H9 (cell line): ENCODE measurements at regions not wholly inside any gene's neighbourhood (a gene's known extent, or its start where the extent isn't known, plus 50 kb on each side); places are given as distances from the start of the nearest gene placed in this dataset.

Experiments
- DNase-seq: peaks from one replicate; pipeline ENCODE4 v3.0.0-alpha.2; 2017
- H2AFZ ChIP-seq: one replicate; pipeline ENCODE4 v1.6.1; 2013; ENCODE audit warnings: mild to moderate bottlenecking, low read length, control low read depth, moderate library complexity
- H2AK5ac ChIP-seq: 2 replicates; pipeline ENCODE4 v1.6.1; 2013; ENCODE audit warnings: low read length, control low read depth, mixed read lengths; ENCODE audit not compliant: insufficient read length
- H2BK120ac ChIP-seq: one replicate; pipeline ENCODE4 v1.6.1; 2013; ENCODE audit warnings: low read depth, mild to moderate bottlenecking, low read length, control low read depth, inconsistent platforms; ENCODE audit not compliant: poor library complexity, severe bottlenecking
- H2BK12ac ChIP-seq: 2 replicates; pipeline ENCODE4 v1.6.1; 2013; ENCODE audit warnings: low read length, control low read depth, mixed read lengths, low read depth; ENCODE audit not compliant: insufficient read length
- H2BK15ac ChIP-seq: 2 replicates; pipeline ENCODE4 v1.6.1; 2013; ENCODE audit warnings: low read depth, low read length, control low read depth
- H2BK20ac ChIP-seq: one replicate; pipeline ENCODE4 v1.6.1; 2013; ENCODE audit warnings: low read depth, mild to moderate bottlenecking, low read length, control low read depth, inconsistent platforms; ENCODE audit not compliant: poor library complexity, severe bottlenecking
- H2BK5ac ChIP-seq: 2 replicates; pipeline ENCODE4 v1.6.1; 2013; ENCODE audit warnings: low read length, control low read depth, mixed read lengths; ENCODE audit not compliant: insufficient read length
- H3K14ac ChIP-seq: 2 replicates; pipeline ENCODE4 v1.6.1; 2013; ENCODE audit warnings: low read length, control low read depth; ENCODE audit not compliant: insufficient read depth
- H3K18ac ChIP-seq: 2 replicates; pipeline ENCODE4 v1.6.1; 2013; ENCODE audit warnings: low read depth, mild to moderate bottlenecking, mixed read lengths, low read length, control low read depth; ENCODE audit not compliant: insufficient read length
- H3K23ac ChIP-seq: 2 replicates; pipeline ENCODE4 v1.6.1; 2013; ENCODE audit warnings: low read length, control low read depth, mixed read lengths, low read depth; ENCODE audit not compliant: insufficient read length
- H3K23me2 ChIP-seq: 2 replicates; pipeline ENCODE4 v1.6.1; 2013; ENCODE audit warnings: low read depth, mild to moderate bottlenecking, mixed read lengths, low read length, control low read depth; ENCODE audit not compliant: insufficient read length, poor library complexity, severe bottlenecking
- H3K27ac ChIP-seq: 2 replicates; pipeline ENCODE4 v1.5.1; 2013; ENCODE audit warnings: low read length, control low read depth, mixed read lengths, low read depth; ENCODE audit not compliant: insufficient read length
- H3K27me3 ChIP-seq: 2 replicates; pipeline ENCODE4 v1.6.1; 2013; ENCODE audit warnings: low read length, control low read depth, inconsistent platforms; ENCODE audit not compliant: insufficient read depth
- H3K4ac ChIP-seq: 2 replicates; pipeline ENCODE4 v1.6.1; 2013; ENCODE audit warnings: low read depth, mild to moderate bottlenecking, control low read depth, inconsistent platforms, low read length, moderate library complexity
- H3K4me1 ChIP-seq: 2 replicates; pipeline ENCODE4 v1.6.1; 2013; ENCODE audit warnings: low read length, control low read depth, inconsistent platforms; ENCODE audit not compliant: insufficient read depth
- H3K4me2 ChIP-seq: 2 replicates; pipeline ENCODE4 v1.6.1; 2013; ENCODE audit warnings: low read length, control low read depth, mixed read lengths; ENCODE audit not compliant: insufficient read length, insufficient read depth
- H3K56ac ChIP-seq: 2 replicates; pipeline ENCODE4 v1.6.1; 2013; ENCODE audit warnings: low read depth, mild to moderate bottlenecking, mixed read lengths, low read length, control low read depth; ENCODE audit not compliant: insufficient read length
- H3K79me1 ChIP-seq: 2 replicates; pipeline ENCODE4 v1.6.1; 2013; ENCODE audit warnings: low read depth, mild to moderate bottlenecking, moderate library complexity, low read length, control low read depth, inconsistent platforms; ENCODE audit not compliant: insufficient read depth, poor library complexity, severe bottlenecking
- H3K79me2 ChIP-seq: 2 replicates; pipeline ENCODE4 v1.6.1; 2013; ENCODE audit warnings: low read length, control low read depth, inconsistent platforms; ENCODE audit not compliant: insufficient read depth
- H3K9ac ChIP-seq: 2 replicates; pipeline ENCODE4 v1.6.1; 2013; ENCODE audit warnings: low read length, control low read depth, mixed read lengths; ENCODE audit not compliant: insufficient read length; ENCODE audit errors: extremely low read depth
- H3K9me3 ChIP-seq: one replicate; pipeline ENCODE4 v1.6.1; 2013; ENCODE audit warnings: low read depth, low read length, inconsistent platforms; ENCODE audit not compliant: control insufficient read depth
- H3T11ph ChIP-seq: one replicate; pipeline ENCODE4 v1.6.1; 2013; ENCODE audit warnings: mild to moderate bottlenecking, low read length, control low read depth, inconsistent platforms
- H4K20me1 ChIP-seq: one replicate; pipeline ENCODE4 v1.6.1; 2013; ENCODE audit not compliant: control insufficient read depth, insufficient read length, insufficient read depth
- H4K5ac ChIP-seq: 2 replicates; pipeline ENCODE4 v1.6.1; 2013; ENCODE audit warnings: low read depth, mild to moderate bottlenecking, mixed read lengths, low read length, control low read depth; ENCODE audit not compliant: insufficient read length
- H4K8ac ChIP-seq: replicated peaks from 2 replicates; pipeline ENCODE4 v1.6.1; 2013; ENCODE audit warnings: low read length, control low read depth, mixed read lengths, low read depth; ENCODE audit not compliant: insufficient read length
- H4K91ac ChIP-seq: 2 replicates; pipeline ENCODE4 v1.6.1; 2013; ENCODE audit warnings: low read depth, mild to moderate bottlenecking, moderate library complexity, mixed read lengths, low read length, control low read depth; ENCODE audit not compliant: insufficient read length
- H3K27ac Mint-ChIP-seq, 3 experiments: 2 replicates in 2 of 3; 3 replicates in 1 of 3; pipeline ENCODE4 v1.8.0; 2020 to 2021; ENCODE audit warnings: mixed read lengths in 3 of 3, mild to moderate bottlenecking in 1 of 3, moderate library complexity in 1 of 3
- H3K27me3 Mint-ChIP-seq: 2 replicates; pipeline ENCODE4 v1.8.0; 2021; ENCODE audit warnings: low read depth, mild to moderate bottlenecking, moderate library complexity, mixed read lengths
- H3K36me3 Mint-ChIP-seq, 3 experiments: 2 replicates in 2 of 3; 3 replicates in 1 of 3; pipeline ENCODE4 v1.8.0; 2020 to 2021; ENCODE audit warnings: low read depth in 3 of 3, mixed read lengths in 3 of 3; ENCODE audit not compliant: insufficient read depth in 1 of 3
- H3K4me1 Mint-ChIP-seq, 2 experiments: 2 replicates each; pipeline ENCODE4 v1.8.0; 2020; ENCODE audit warnings: mixed read lengths in 2 of 2
- H3K4me3 Mint-ChIP-seq, 2 experiments: 2 replicates in 1 of 2; 3 replicates in 1 of 2; pipeline ENCODE4 v1.8.0; 2020 to 2021; ENCODE audit warnings: mild to moderate bottlenecking in 2 of 2, mixed read lengths in 2 of 2, moderate library complexity in 1 of 2
- H3K9me3 Mint-ChIP-seq, 2 experiments: 2 replicates in 1 of 2; 3 replicates in 1 of 2; pipeline ENCODE4 v1.8.0; 2020; ENCODE audit warnings: mild to moderate bottlenecking in 2 of 2, mixed read lengths in 2 of 2, moderate library complexity in 1 of 2
- TF ChIP-seq, protein P1 (sequence below): fragments of 200-600 bp; sonication (generic); conservative IDR thresholded peaks from 3 replicates; pipeline ENCODE4 v1.8.0; 2021; ENCODE audit warnings: antibody characterized with exemption, mild to moderate bottlenecking

- no peak overlapping the region for H3K4me3 Mint-ChIP-seq
Observed at GRCh38 chr6:96467814-96468213, 53.8 kb upstream of the UFL1 start.

More at GRCh38 chr6:96467814-96468213, 53.8 kb upstream of the UFL1 start:
- Histone ChIP-seq H3K4ac (no peak overlapping the region), H4K5ac (no peak overlapping the region), H3K56ac (no peak overlapping the region), H2AK5ac (no peak overlapping the region), H3K79me1 (no peaks in the 10 kb centered on the region), H3K27ac (no peak overlapping the region), H2BK5ac (no peak overlapping the region), H2AFZ (no peak overlapping the region), H4K20me1 (no peaks in the 10 kb centered on the region), H2BK15ac (no peak overlapping the region), H3K9me3 (no peaks in the 10 kb centered on the region), H4K91ac (no peak overlapping the region), H3K27me3 (no peaks in the 10 kb centered on the region), H3K79me2 (no peaks in the 10 kb centered on the region), H3K23me2 (no peaks in the 10 kb centered on the region), H3T11ph (no peak overlapping the region), H3K23ac (no peak overlapping the region), H2BK20ac (no peak overlapping the region), H3K14ac (no peak overlapping the region), H3K9ac (no peak overlapping the region), H3K4me2 (no peak overlapping the region), H2BK12ac (no peak overlapping the region), H3K18ac (no peak overlapping the region), H4K8ac (no peak overlapping the region), H2BK120ac (no peak overlapping the region), H3K4me1 (no peaks in the 10 kb centered on the region)
- DNase-seq = no peak
- Mint-ChIP-seq H3K9me3 (no peaks in the 10 kb centered on the region), H3K4me1 (no peaks in the 10 kb centered on the region), H3K27ac (no peak overlapping the region), H3K36me3 (no peaks in the 10 kb centered on the region), H3K27me3 (no peaks in the 10 kb centered on the region)
- TF ChIP-seq, protein P1, sequence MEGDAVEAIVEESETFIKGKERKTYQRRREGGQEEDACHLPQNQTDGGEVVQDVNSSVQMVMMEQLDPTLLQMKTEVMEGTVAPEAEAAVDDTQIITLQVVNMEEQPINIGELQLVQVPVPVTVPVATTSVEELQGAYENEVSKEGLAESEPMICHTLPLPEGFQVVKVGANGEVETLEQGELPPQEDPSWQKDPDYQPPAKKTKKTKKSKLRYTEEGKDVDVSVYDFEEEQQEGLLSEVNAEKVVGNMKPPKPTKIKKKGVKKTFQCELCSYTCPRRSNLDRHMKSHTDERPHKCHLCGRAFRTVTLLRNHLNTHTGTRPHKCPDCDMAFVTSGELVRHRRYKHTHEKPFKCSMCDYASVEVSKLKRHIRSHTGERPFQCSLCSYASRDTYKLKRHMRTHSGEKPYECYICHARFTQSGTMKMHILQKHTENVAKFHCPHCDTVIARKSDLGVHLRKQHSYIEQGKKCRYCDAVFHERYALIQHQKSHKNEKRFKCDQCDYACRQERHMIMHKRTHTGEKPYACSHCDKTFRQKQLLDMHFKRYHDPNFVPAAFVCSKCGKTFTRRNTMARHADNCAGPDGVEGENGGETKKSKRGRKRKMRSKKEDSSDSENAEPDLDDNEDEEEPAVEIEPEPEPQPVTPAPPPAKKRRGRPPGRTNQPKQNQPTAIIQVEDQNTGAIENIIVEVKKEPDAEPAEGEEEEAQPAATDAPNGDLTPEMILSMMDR = no peak
